GM12892 (cell line): ENCODE measurements at regions not wholly inside any gene's neighbourhood (a gene's known extent, or its start where the extent isn't known, plus 50 kb on each side); places are given as distances from the start of the nearest gene placed in this dataset.

ENCODE experiments used
- POLR2A ChIP-seq: IDR thresholded peaks from 2 replicates; pipeline ENCODE4 v1.6.1; 2011; ENCODE audit warnings: low read depth, low read length, control low read depth
- TAF1 ChIP-seq: IDR thresholded peaks from 2 replicates; pipeline ENCODE4 v1.6.1; 2011; ENCODE audit warnings: low read depth, mild to moderate bottlenecking, control low read depth, low read length, borderline replicate concordance

- TF ChIP-seq POLR2A (no peak), TAF1 (no peak)
Observed at GRCh38 chr6:56854086-56854485, 100.8 kb upstream of the BEND6 start.
